GM19035 (cell line): ENCODE measurements at regions not wholly inside any gene's neighbourhood (a gene's known extent, or its start where the extent isn't known, plus 50 kb on each side); places are given as distances from the start of the nearest gene placed in this dataset.
"Not testable (repeated sequence)": the region's sequence is repeated elsewhere in the genome, so short reads cannot be mapped to it uniquely, and the experiment has no call there.

Experiments used
- ATAC-seq: cut with Tn5 transposase; IDR thresholded peaks from one replicate; pipeline ENCODE4 v1.9.1; 2021; ENCODE audit not compliant: unreplicated experiment

- ATAC-seq = no peak
These were observed 228.2 kb downstream of the RFPL4B start for GRCh38 chr6:112575309-112575834.

- no peak for ATAC-seq
These were observed 229.3 kb downstream of the RFPL4B start for GRCh38 chr6:112576423-112576822.

- no peak for ATAC-seq
These were observed 232.5 kb downstream of the RFPL4B start for GRCh38 chr6:112579601-112580000.

- ATAC-seq = no peak
These were observed 233.9 kb downstream of the RFPL4B start for GRCh38 chr6:112581015-112581414.

- ATAC-seq = no peak
These were observed 243.2 kb downstream of the RFPL4B start for GRCh38 chr6:112590326-112590725.

- ATAC-seq = no peak
These were observed 244.2 kb downstream of the RFPL4B start for GRCh38 chr6:112591329-112591728.

- no peak for ATAC-seq
These were observed 245.0 kb downstream of the RFPL4B start for GRCh38 chr6:112592159-112592558.

GRCh38 chr6:112594886-112595594, 247.9 kb downstream of the RFPL4B start:
- ATAC-seq = no peak

GRCh38 chr6:112595841-112596240, 248.7 kb downstream of the RFPL4B start:
- no peak for ATAC-seq

GRCh38 chr6:112597176-112597575, 250.0 kb downstream of the RFPL4B start:
- ATAC-seq = no peak

- no peak for ATAC-seq
These were observed 253.0 kb downstream of the RFPL4B start for GRCh38 chr6:112600168-112600567.

- no peak for ATAC-seq
These were observed 256.6 kb downstream of the RFPL4B start for GRCh38 chr6:112603726-112604125.

GRCh38 chr6:112606656-112607435, 259.7 kb downstream of the RFPL4B start:
- no peak for ATAC-seq

- not testable (repeated sequence) for ATAC-seq
These were observed 261.8 kb downstream of the RFPL4B start for GRCh38 chr6:112608925-112609324.

GRCh38 chr6:112613410-112613809, 266.3 kb downstream of the RFPL4B start:
- no peak for ATAC-seq

- no peak for ATAC-seq
These were observed 271.7 kb downstream of the RFPL4B start for GRCh38 chr6:112618849-112619248.

GRCh38 chr6:112620812-112621569, 273.9 kb downstream of the RFPL4B start:
- peak; percentile 72 for ATAC-seq

GRCh38 chr6:112622036-112622435, 274.9 kb downstream of the RFPL4B start:
- ATAC-seq = no peak

- ATAC-seq = no peak
These were observed 279.4 kb downstream of the RFPL4B start for GRCh38 chr6:112626468-112627082.

- no peak for ATAC-seq
These were observed 287.2 kb downstream of the RFPL4B start for GRCh38 chr6:112634376-112634775.
